SU-DHL-6 (cell line): ENCODE measurements at regions not wholly inside any gene's neighbourhood (a gene's known extent, or its start where the extent isn't known, plus 50 kb on each side); places are given as distances from the start of the nearest gene placed in this dataset.

Source experiments
- H2AFZ ChIP-seq: fragments of 200-600 bp; sonication (generic); 2 replicates; pipeline ENCODE4 v1.6.1; 2014; ENCODE audit warnings: low read depth, mild to moderate bottlenecking, moderate library complexity, mixed read lengths, antibody characterized with exemption, low read length; ENCODE audit not compliant: severe bottlenecking
- H3F3A ChIP-seq: fragments of 200-600 bp; shearing (Covaris generic); 2 replicates; pipeline ENCODE4 v1.6.0; 2016; ENCODE audit warnings: antibody characterized with exemption, mild to moderate bottlenecking; ENCODE audit not compliant: insufficient read depth
- H3K27ac ChIP-seq: fragments of 200-600 bp; sonication (generic); 2 replicates; pipeline ENCODE4 v1.5.1; 2016; ENCODE audit warnings: low read depth, mild to moderate bottlenecking, low read length, moderate library complexity, mixed read lengths
- H3K27me3 ChIP-seq: fragments of 200-600 bp; sonication (generic), shearing (Covaris generic); 2 replicates; pipeline ENCODE4 v1.6.0; 2014; ENCODE audit warnings: mild to moderate bottlenecking, low read length
- H3K36me3 ChIP-seq: fragments of 200-600 bp; sonication (generic); 2 replicates; pipeline ENCODE4 v1.6.1; 2014; ENCODE audit warnings: mild to moderate bottlenecking, low read length, mixed read lengths
- H3K4me2 ChIP-seq: fragments of 300-600, 200-600 bp; shearing (Covaris generic), sonication (generic); 2 replicates; pipeline ENCODE4 v1.6.0; 2014; ENCODE audit warnings: low read length, low read depth, mild to moderate bottlenecking; ENCODE audit not compliant: poor library complexity, severe bottlenecking
- H3K4me3 ChIP-seq: fragments of 200-600 bp; sonication (generic); 2 replicates; pipeline ENCODE4 v1.5.1; 2014; ENCODE audit warnings: antibody characterized with exemption, low read length, mild to moderate bottlenecking, mixed read lengths; ENCODE audit not compliant: insufficient read depth, poor library complexity, severe bottlenecking
- H3K79me2 ChIP-seq: fragments of 200-600 bp; sonication (generic); 2 replicates; pipeline ENCODE4 v1.6.1; 2014; ENCODE audit warnings: mild to moderate bottlenecking, low read length, moderate library complexity; ENCODE audit not compliant: insufficient read depth
- H3K9ac ChIP-seq: fragments of 200-600 bp; sonication (generic); 2 replicates; pipeline ENCODE4 v1.7.0; 2014; ENCODE audit warnings: mild to moderate bottlenecking, low read length
- H3K9me2 ChIP-seq: fragments of 200-600 bp; sonication (generic); replicated peaks from 2 replicates; pipeline ENCODE4 v1.6.1; 2014; ENCODE audit warnings: low read length; ENCODE audit not compliant: insufficient read depth
- H3K9me3 ChIP-seq: fragments of 200-600 bp; sonication (generic); 2 replicates; pipeline ENCODE4 v1.6.1; 2014; ENCODE audit warnings: low read length, mixed read lengths; ENCODE audit not compliant: insufficient read depth
- H4K20me1 ChIP-seq: fragments of 200-600 bp; sonication (generic); 2 replicates; pipeline ENCODE4 v1.6.1; 2014; ENCODE audit warnings: low read depth, mild to moderate bottlenecking, antibody characterized with exemption, low read length, moderate library complexity, mixed read lengths
- CTCF ChIP-seq: fragments of 200-600 bp; sonication (generic); IDR thresholded peaks from one replicate; pipeline ENCODE4 v1.5.1; 2017; ENCODE audit warnings: antibody characterized with exemption, mild to moderate bottlenecking, low read length, moderate library complexity; ENCODE audit not compliant: insufficient read depth, poor library complexity, severe bottlenecking
- EZH2phosphoT487 ChIP-seq: fragments of 200-600 bp; sonication (generic), shearing (Covaris generic); conservative IDR thresholded peaks from 2 replicates; pipeline ENCODE4 v1.6.1; 2018; ENCODE audit warnings: mild to moderate bottlenecking, antibody characterized with exemption, low read length, moderate library complexity, mixed read lengths

GRCh38 chr3:157662171-157662570, 159.0 kb upstream of the VEPH1 start:
- Histone ChIP-seq H3K4me3 (no peak overlapping the region), H3K27me3 (no peaks in the 10 kb centered on the region), H3K9me3 (no peaks in the 10 kb centered on the region), H3K9ac (no peak overlapping the region), H3K79me2 (no peaks in the 10 kb centered on the region), H3K9me2 (no peaks in the 10 kb centered on the region; the same call in 1 of the 2 replicates), H3K27ac (no peak overlapping the region), H3K36me3 (no peaks in the 10 kb centered on the region), H2AFZ (no peak overlapping the region), H4K20me1 (no peaks in the 10 kb centered on the region), H3K4me2 (no peak overlapping the region), H3F3A (no peaks in the 10 kb centered on the region)
- no peak for TF ChIP-seq EZH2phosphoT487
- TF ChIP-seq CTCF, result no peak

- no peak for TF ChIP-seq EZH2phosphoT487
- TF ChIP-seq CTCF, result no peak
- Histone ChIP-seq H2AFZ (no peak overlapping the region), H3K27me3 (no peaks in the 10 kb centered on the region), H3K9ac (no peak overlapping the region), H3K9me3 (no peaks in the 10 kb centered on the region), H3K79me2 (no peaks in the 10 kb centered on the region), H3K9me2 (no peaks in the 10 kb centered on the region; the same call in 1 of the 2 replicates), H4K20me1 (no peaks in the 10 kb centered on the region), H3F3A (no peaks in the 10 kb centered on the region), H3K4me3 (no peak overlapping the region), H3K36me3 (no peaks in the 10 kb centered on the region), H3K27ac (no peak overlapping the region), H3K4me2 (no peak overlapping the region)
Measured at GRCh38 chr3:157660847-157661246, 157.6 kb upstream of the VEPH1 start.

- no peaks in the 10 kb centered on the region for H4K20me1 ChIP-seq
- H3K9me3 ChIP-seq, result no peaks in the 10 kb centered on the region
- no peak overlapping the region for H2AFZ ChIP-seq
- no peaks in the 10 kb centered on the region for H3K36me3 ChIP-seq
- H3F3A ChIP-seq, result no peaks in the 10 kb centered on the region
- no peak overlapping the region for H3K27ac ChIP-seq
- H3K27me3 ChIP-seq, result no peaks in the 10 kb centered on the region
- H3K4me2 ChIP-seq, result no peak overlapping the region
- no peaks in the 10 kb centered on the region for H3K79me2 ChIP-seq
- no peak overlapping the region for H3K4me3 ChIP-seq
- H3K9me2 ChIP-seq, result no peaks in the 10 kb centered on the region
- TF ChIP-seq EZH2phosphoT487 (no peak), CTCF (no peak)
- no peak overlapping the region for H3K9ac ChIP-seq
Measured at GRCh38 chr3:157652366-157652765, 149.2 kb upstream of the VEPH1 start.

- Histone ChIP-seq H3K9me3 (no peaks in the 10 kb centered on the region), H3K36me3 (no peaks in the 10 kb centered on the region), H3K9ac (no peak overlapping the region), H3K27me3 (no peaks in the 10 kb centered on the region), H2AFZ (no peak overlapping the region), H4K20me1 (no peaks in the 10 kb centered on the region), H3F3A (no peaks in the 10 kb centered on the region), H3K9me2 (no peaks in the 10 kb centered on the region), H3K79me2 (no peaks in the 10 kb centered on the region), H3K4me3 (no peak overlapping the region), H3K27ac (no peak overlapping the region), H3K4me2 (no peak overlapping the region)
- TF ChIP-seq CTCF (no peak), EZH2phosphoT487 (no peak)
Measured at GRCh38 chr3:157650699-157651098, 147.5 kb upstream of the VEPH1 start.
